ENCODE measurements at regions not wholly inside any gene's neighbourhood (a gene's known extent, or its start where the extent isn't known, plus 50 kb on each side); places are given as distances from the start of the nearest gene placed in this dataset.

DNA sequence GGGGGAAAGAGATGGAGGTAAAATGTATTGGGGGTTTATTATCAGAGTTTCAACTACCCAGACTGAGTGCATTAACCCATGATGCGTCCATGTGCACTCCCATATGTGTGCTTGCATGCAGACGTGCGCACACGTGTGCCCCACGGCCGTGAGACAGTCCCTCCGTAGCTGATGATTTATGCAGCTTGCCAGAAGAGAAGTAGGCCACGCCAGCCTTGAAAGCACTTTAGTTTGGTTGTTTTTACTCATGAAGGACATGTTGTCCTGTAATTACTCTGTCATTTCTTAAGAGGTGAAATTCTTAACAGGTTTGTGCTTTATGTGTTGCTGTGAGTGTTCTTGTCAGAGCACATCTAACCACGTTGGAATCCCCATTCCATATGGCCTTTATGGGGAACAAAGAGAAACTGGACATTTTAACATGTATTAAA lies 467.8 kb downstream of the LMO4 start:
- ChIA-PET CTCF (no interaction called here), POLR2A (no interaction called here)
- H3K4me3 Mint-ChIP-seq, result no peak overlapping the region
- H3K4me1 ChIP-seq (ENCODE audit: insufficient read depth, low read length), result no peaks in the 10 kb centered on the region
- no peak for DNase-seq
- H3K27ac Mint-ChIP-seq, result no peak overlapping the region
- H3K27me3 ChIP-seq (ENCODE audit: insufficient read depth, low read length, poor library complexity, severe bottlenecking), result no peaks in the 10 kb centered on the region
- H3K9me3 Mint-ChIP-seq, result no peaks in the 10 kb centered on the region
- H3K4me3 ChIP-seq (ENCODE audit: low read length), result no peak overlapping the region
- H3K27me3 Mint-ChIP-seq, result peaks cover 0 to 6% of the 10 kb centered on the region in 2 donors
- H3K36me3 ChIP-seq (ENCODE audit: insufficient read depth, low read length), result no peaks in the 10 kb centered on the region
- H3K9me3 ChIP-seq (ENCODE audit: low read length), result no peaks in the 10 kb centered on the region
- no peaks in the 10 kb centered on the region for H3K36me3 Mint-ChIP-seq
- no peaks in the 10 kb centered on the region for H3K4me1 Mint-ChIP-seq
- H3K27ac ChIP-seq (ENCODE audit: low read depth, low read length), result no peak overlapping the region

DNA sequence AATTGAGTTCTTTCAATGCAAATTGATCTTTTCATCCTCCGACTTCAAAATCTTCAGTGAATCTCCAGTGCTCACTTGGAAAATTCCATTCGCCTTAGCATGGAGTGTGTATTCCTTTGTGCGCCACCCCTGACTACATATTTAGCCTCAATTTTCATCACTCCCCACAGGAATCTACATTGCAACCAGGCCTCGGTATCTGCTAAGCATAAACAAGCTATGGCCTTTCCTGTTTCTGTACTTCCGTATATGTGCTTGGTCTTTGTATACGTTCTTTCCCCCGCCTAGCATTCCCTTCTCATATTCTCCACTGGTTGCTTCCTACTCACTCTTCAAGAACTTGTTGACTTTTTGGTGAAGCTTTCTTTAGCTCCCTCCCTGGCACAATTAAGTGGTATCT lies 470.8 kb downstream of the LMO4 start:
- POLR2A ChIA-PET, result no interaction called here
- no peaks in the 10 kb centered on the region for H3K36me3 Mint-ChIP-seq
- H3K4me3 ChIP-seq (ENCODE audit: low read length), result no peak overlapping the region
- H3K4me1 ChIP-seq (ENCODE audit: insufficient read depth, low read length), result no peaks in the 10 kb centered on the region
- no peaks in the 10 kb centered on the region for H3K9me3 Mint-ChIP-seq
- DNase-seq, result no peak
- no peaks in the 10 kb centered on the region for H3K27me3 ChIP-seq (ENCODE audit: insufficient read depth, low read length, poor library complexity, severe bottlenecking)
- H3K27me3 Mint-ChIP-seq, result peaks cover 0 to 6% of the 10 kb centered on the region in 2 donors
- H3K4me1 Mint-ChIP-seq, result no peaks in the 10 kb centered on the region
- no peak overlapping the region for H3K27ac ChIP-seq (ENCODE audit: low read depth, low read length)
- CTCF ChIA-PET, result no interaction called here
- H3K4me3 Mint-ChIP-seq, result no peak overlapping the region
- H3K36me3 ChIP-seq (ENCODE audit: insufficient read depth, low read length), result no peaks in the 10 kb centered on the region
- no peaks in the 10 kb centered on the region for H3K9me3 ChIP-seq (ENCODE audit: low read length)
- no peak overlapping the region for H3K27ac Mint-ChIP-seq

DNA sequence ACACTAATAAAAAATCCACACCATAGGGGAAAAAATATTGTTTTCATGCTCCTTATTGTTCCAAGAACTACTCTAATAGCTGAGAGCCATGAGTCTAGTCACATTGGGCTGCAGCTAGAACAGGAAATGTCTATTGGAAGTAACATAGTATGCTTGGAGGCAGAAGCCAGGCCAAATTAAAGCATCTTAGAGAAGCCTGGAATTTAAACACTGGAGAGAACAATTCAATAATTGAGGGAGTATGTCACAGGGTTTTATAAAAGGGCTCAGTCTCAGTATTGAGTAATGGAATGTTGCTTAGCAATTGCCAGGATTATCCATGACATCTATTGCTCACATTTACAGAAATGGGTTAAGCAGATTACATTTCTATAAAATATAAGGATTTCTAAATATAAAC lies 471.3 kb downstream of the LMO4 start:
- Histone ChIP-seq H3K27ac (ENCODE audit: low read depth, low read length) (no peak overlapping the region), H3K36me3 (ENCODE audit: insufficient read depth, low read length) (no peaks in the 10 kb centered on the region), H3K9me3 (ENCODE audit: low read length) (no peaks in the 10 kb centered on the region), H3K4me3 (ENCODE audit: low read length) (no peak overlapping the region), H3K4me1 (ENCODE audit: insufficient read depth, low read length) (no peaks in the 10 kb centered on the region), H3K27me3 (ENCODE audit: insufficient read depth, low read length, poor library complexity, severe bottlenecking) (no peaks in the 10 kb centered on the region)
- Mint-ChIP-seq H3K27ac (no peak overlapping the region), H3K9me3 (no peaks in the 10 kb centered on the region), H3K36me3 (no peaks in the 10 kb centered on the region), H3K4me3 (no peak overlapping the region), H3K4me1 (no peaks in the 10 kb centered on the region), H3K27me3 (peaks cover 0 to 6% of the 10 kb centered on the region in 2 donors)
- DNase-seq, result no peak
- CTCF ChIA-PET, result no interaction called here
- POLR2A ChIA-PET, result no interaction called here

DNA sequence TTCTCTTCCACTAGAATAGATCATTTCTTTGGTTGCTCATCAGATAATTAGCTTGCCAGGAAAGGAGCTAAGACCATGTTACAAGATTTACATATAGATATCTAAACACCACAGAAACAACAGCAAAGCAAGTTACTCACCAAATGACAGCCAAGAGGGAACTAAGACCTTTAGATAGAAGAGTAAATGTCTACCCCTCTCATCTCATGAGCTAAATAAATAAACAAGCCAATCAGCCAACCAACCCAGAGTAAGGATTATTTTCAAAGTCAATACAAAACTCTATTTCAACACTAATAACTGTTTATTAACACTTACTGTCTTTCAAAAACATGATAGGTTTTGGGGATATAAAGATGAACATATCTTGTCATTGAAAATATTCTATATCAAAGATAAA lies 474.7 kb downstream of the LMO4 start:
- H3K27me3 ChIP-seq (ENCODE audit: insufficient read depth, low read length, poor library complexity, severe bottlenecking), result no peaks in the 10 kb centered on the region
- ChIA-PET POLR2A (no interaction called here), CTCF (no interaction called here)
- no peaks in the 10 kb centered on the region for H3K36me3 Mint-ChIP-seq
- H3K27ac Mint-ChIP-seq, result no peak overlapping the region
- H3K4me1 Mint-ChIP-seq, result no peaks in the 10 kb centered on the region
- H3K4me3 Mint-ChIP-seq, result no peak overlapping the region
- no peak overlapping the region for H3K4me3 ChIP-seq (ENCODE audit: low read length)
- H3K36me3 ChIP-seq (ENCODE audit: insufficient read depth, low read length), result no peaks in the 10 kb centered on the region
- H3K27ac ChIP-seq (ENCODE audit: low read depth, low read length), result no peak overlapping the region
- H3K9me3 Mint-ChIP-seq, result no peaks in the 10 kb centered on the region
- H3K9me3 ChIP-seq (ENCODE audit: low read length), result no peaks in the 10 kb centered on the region
- H3K4me1 ChIP-seq (ENCODE audit: insufficient read depth, low read length), result no peaks in the 10 kb centered on the region
- DNase-seq, result no peak
- H3K27me3 Mint-ChIP-seq, result peaks cover 0 to 3% of the 10 kb centered on the region in 2 donors

DNA sequence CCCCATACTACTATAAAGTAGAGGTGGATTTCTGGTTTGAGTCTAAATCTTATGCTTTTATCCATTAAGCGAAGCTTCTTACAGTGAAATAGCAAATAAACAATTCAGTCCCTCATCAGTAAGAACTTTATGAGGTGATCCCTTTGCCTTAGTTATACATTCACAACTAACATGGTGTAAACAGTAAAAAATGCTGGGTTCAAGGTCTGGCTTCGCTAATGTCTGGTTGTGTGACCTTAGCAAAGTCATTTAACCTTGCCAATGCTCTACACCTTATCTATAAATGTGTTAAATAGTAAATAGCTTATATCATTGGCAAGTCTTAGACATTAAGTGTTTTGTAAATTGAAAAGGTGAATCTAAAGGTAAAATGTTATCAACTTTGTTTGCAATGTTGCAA lies 475.4 kb downstream of the LMO4 start:
- H3K27me3 Mint-ChIP-seq, result peaks cover 0 to 3% of the 10 kb centered on the region in 2 donors
- H3K27ac ChIP-seq (ENCODE audit: low read depth, low read length), result no peak overlapping the region
- no peaks in the 10 kb centered on the region for H3K9me3 Mint-ChIP-seq
- ChIA-PET CTCF (no interaction called here), POLR2A (no interaction called here)
- no peak overlapping the region for H3K4me3 Mint-ChIP-seq
- no peak for DNase-seq
- H3K27ac Mint-ChIP-seq, result no peak overlapping the region
- H3K27me3 ChIP-seq (ENCODE audit: insufficient read depth, low read length, poor library complexity, severe bottlenecking), result no peaks in the 10 kb centered on the region
- H3K36me3 Mint-ChIP-seq, result no peaks in the 10 kb centered on the region
- no peaks in the 10 kb centered on the region for H3K36me3 ChIP-seq (ENCODE audit: insufficient read depth, low read length)
- H3K4me3 ChIP-seq (ENCODE audit: low read length), result no peak overlapping the region
- H3K9me3 ChIP-seq (ENCODE audit: low read length), result no peaks in the 10 kb centered on the region
- H3K4me1 Mint-ChIP-seq, result no peaks in the 10 kb centered on the region
- no peaks in the 10 kb centered on the region for H3K4me1 ChIP-seq (ENCODE audit: insufficient read depth, low read length)

DNA sequence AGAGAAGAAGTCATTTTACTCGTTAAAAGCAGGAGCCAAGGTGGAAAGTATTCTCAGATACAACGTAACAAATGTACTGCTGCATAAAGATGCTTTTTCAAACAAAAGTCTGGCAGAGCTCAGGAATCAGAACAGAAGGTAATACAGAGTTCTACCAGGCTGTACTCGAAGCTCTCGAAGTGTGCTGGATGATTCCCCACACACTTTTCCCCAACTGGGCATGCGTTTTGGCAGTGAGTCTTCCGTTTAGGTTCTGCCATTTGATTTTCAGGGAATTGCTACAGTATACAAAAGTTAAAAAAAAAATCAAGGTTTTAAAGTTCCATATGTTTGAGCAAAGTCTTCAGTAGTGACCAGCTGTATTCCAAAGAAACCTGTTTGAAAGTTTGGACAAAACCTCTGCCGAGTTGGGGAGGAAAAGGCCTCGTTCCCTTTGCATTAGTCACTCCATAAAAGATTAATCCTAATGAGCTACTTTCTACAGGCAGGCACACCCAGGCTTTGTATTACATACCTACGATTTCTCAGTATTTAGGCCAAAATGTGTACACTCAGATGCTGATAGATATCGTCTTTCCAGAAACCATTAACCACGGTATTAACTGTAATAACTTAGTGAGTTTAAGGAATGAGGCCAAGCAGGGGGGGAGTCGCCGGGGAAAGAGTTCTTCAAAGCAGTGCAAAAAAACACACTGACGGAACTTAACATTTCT lies 477.1 kb downstream of the LMO4 start:
- Mint-ChIP-seq H3K9me3 (no peaks in the 10 kb centered on the region), H3K4me1 (no peaks in the 10 kb centered on the region), H3K36me3 (no peaks in the 10 kb centered on the region), H3K4me3 (no peak overlapping the region), H3K27me3 (no peaks in the 10 kb centered on the region), H3K27ac (no peak overlapping the region)
- ChIA-PET POLR2A (no interaction called here), CTCF (interaction anchor here (1.5 kb wide), 1 partner anchor 15 kb away, joined by 3 read pairs; no protein-coding TSS in a partner anchor)
- H3K9me3 ChIP-seq (ENCODE audit: low read length), result no peaks in the 10 kb centered on the region
- H3K36me3 ChIP-seq (ENCODE audit: insufficient read depth, low read length), result no peaks in the 10 kb centered on the region
- no peak overlapping the region for H3K4me3 ChIP-seq (ENCODE audit: low read length)
- no peak overlapping the region for H3K27ac ChIP-seq (ENCODE audit: low read depth, low read length)
- H3K27me3 ChIP-seq (ENCODE audit: insufficient read depth, low read length, poor library complexity, severe bottlenecking), result no peaks in the 10 kb centered on the region
- H3K4me1 ChIP-seq (ENCODE audit: insufficient read depth, low read length), result no peaks in the 10 kb centered on the region
- no peak for DNase-seq

DNA sequence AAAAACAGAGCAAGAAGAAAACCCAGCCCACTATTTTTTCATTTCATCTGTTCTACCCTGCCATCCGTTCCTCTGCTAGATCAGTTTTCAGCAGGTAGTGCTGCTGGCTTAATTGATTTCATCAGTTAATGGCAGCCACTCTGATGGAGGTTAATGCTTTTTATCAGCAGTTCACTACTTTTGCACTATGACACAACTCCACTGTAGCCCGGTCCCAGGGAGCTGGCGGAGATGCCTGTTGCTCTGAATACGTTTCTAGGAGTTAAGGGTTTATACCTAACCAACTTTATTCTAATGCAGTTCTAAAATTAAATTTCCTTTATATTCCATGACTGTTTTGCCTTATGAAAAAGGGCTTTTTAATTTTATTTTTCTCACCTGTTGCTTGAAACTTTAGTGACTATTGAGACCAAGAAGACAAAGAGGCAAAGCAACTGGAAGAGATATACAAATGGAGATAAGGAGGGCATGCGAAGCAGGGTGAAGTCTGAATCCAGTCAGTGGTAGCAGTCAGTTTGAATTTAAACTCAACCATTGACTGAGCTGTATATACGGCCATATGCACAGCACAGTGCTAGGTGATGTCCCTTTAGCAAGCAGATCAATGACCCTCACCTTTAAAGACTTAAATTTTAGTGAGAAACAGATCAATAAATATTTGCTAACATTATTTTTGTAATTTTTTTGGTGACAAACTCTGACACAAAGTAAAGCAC lies 477.9 kb downstream of the LMO4 start:
- DNase-seq, result no peak
- H3K9me3 ChIP-seq (ENCODE audit: low read length), result no peaks in the 10 kb centered on the region
- POLR2A ChIA-PET, result no interaction called here
- H3K27me3 ChIP-seq (ENCODE audit: insufficient read depth, low read length, poor library complexity, severe bottlenecking), result no peaks in the 10 kb centered on the region
- Mint-ChIP-seq H3K9me3 (no peaks in the 10 kb centered on the region), H3K4me3 (no peak overlapping the region), H3K36me3 (no peaks in the 10 kb centered on the region), H3K27ac (no peak overlapping the region), H3K27me3 (no peaks in the 10 kb centered on the region), H3K4me1 (no peaks in the 10 kb centered on the region)
- H3K27ac ChIP-seq (ENCODE audit: low read depth, low read length), result no peak overlapping the region
- no peak overlapping the region for H3K4me3 ChIP-seq (ENCODE audit: low read length)
- H3K36me3 ChIP-seq (ENCODE audit: insufficient read depth, low read length), result no peaks in the 10 kb centered on the region
- CTCF ChIA-PET, result interaction anchor here (1.5 kb wide), 1 partner anchor 15 kb away, joined by 3 read pairs; no protein-coding TSS in a partner anchor
- H3K4me1 ChIP-seq (ENCODE audit: insufficient read depth, low read length), result no peaks in the 10 kb centered on the region

DNA sequence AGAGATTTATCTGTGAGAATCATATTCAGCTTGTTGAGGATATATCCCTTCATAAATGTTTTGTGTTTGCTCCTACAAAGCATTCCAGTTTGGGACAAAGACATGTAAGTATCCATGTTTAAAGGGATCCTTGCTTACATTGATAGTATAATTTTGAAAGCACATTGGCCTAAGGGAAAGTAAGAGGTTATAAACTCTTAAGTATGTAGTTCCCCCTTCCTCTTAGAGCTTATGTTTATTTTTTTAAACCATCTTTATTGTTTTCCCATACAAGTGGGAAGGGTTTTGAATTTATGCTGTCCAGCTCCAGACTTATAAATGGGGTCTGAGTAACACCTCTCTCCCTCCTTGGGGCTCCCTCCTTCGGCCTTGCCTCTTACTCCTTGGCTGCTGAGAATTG lies 481.5 kb downstream of the LMO4 start:
- POLR2A ChIA-PET, result no interaction called here
- Histone ChIP-seq H3K4me1 (ENCODE audit: insufficient read depth, low read length) (no peaks in the 10 kb centered on the region), H3K4me3 (ENCODE audit: low read length) (no peak overlapping the region), H3K36me3 (ENCODE audit: insufficient read depth, low read length) (no peaks in the 10 kb centered on the region), H3K27me3 (ENCODE audit: insufficient read depth, low read length, poor library complexity, severe bottlenecking) (no peaks in the 10 kb centered on the region), H3K9me3 (ENCODE audit: low read length) (no peaks in the 10 kb centered on the region), H3K27ac (ENCODE audit: low read depth, low read length) (no peak overlapping the region)
- no peak for DNase-seq
- no peaks in the 10 kb centered on the region for H3K4me1 Mint-ChIP-seq
- H3K27me3 Mint-ChIP-seq, result peaks cover 0 to 3% of the 10 kb centered on the region in 2 donors
- H3K4me3 Mint-ChIP-seq, result no peak overlapping the region
- no peak overlapping the region for H3K27ac Mint-ChIP-seq
- H3K9me3 Mint-ChIP-seq, result peaks cover 0 to 1% (median 0%) of the 10 kb centered on the region in 5 donors
- H3K36me3 Mint-ChIP-seq, result no peaks in the 10 kb centered on the region
- CTCF ChIA-PET, result interaction anchor here (1.2 kb wide), 1 partner anchor 18 kb away, joined by 3 read pairs; no protein-coding TSS in a partner anchor

All from CD8-positive, alpha-beta memory T cell (primary cell).